GM12872 (cell line): ENCODE measurements at regions not wholly inside any gene's neighbourhood (a gene's known extent, or its start where the extent isn't known, plus 50 kb on each side); places are given as distances from the start of the nearest gene placed in this dataset.
A peak's percentile ranks its signal among the peaks of the same experiment; 100 is the strongest.

Experiments
- CTCF ChIP-seq: IDR thresholded peaks from 3 replicates; pipeline ENCODE4 v1.5.1; 2011; ENCODE audit warnings: low read depth, mild to moderate bottlenecking, low read length, moderate library complexity; ENCODE audit not compliant: insufficient read depth

- TF ChIP-seq CTCF, result no peak
These were observed 508.7 kb upstream of the CITED2 start for GRCh38 chr6:139882977-139883728.

DNA sequence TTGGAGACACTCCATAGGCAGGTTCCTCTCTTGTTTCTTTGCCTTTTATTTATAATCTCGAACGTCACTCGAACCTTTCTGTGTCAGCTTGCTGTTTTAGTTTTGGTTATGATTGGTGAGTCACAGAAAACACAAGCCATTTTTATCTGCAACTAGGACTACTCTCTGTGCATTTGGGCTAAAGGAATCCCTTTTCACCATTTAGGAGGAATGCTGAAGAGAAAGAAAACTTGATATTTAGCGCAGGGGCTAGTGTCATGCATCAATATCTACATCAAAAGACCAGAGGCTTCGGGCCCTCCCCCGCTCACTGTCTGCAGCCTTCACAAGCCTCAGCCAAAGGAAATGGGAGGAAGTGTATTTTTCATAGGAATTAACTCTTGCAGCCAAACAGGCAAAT, 507.8 kb upstream of the CITED2 start:
- TF ChIP-seq CTCF, result no peak

DNA sequence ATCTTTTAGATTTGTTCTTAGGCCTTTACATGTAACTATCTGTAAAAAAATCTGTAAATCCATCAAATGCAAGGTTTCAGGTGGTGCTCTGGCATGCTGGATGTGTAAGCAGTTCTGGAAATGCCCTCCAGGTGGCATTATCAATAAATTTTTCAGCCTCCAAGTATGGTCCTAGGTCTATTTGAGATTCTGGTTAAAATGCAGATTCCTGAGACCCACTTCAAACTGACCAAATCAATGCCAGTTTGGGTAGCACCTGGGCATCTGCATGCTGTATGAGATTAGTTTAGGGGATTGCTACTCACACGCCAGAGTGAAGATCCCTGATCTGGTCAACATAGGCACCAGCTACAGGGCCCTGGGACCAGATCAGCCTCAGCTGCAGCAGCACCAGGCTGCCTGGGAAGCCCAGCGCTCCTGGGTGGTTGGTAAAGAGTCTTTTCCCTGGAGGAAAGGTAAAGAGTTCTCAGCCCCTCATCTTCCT, 507.3 kb upstream of the CITED2 start:
- peak; percentile 56 for TF ChIP-seq CTCF

DNA sequence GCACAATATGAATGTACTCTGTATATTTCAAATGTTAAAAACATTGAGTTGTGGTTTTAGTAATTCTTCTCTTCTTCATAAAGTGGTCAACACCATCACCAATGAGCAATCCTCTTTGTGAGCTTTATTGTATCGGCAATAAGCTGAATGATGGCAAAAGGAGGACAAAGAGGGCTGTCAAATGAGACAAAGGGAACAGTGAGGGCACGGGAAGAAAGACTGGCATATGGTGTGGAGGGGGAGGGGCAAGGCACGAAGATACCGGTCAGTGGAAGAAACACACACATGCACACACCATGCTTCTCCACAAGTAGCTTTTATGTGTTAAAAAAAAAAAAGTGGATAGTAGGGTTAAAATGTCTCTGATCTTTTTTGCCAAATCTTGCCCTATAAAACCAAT, 506.8 kb upstream of the CITED2 start:
- no peak for TF ChIP-seq CTCF

- TF ChIP-seq CTCF, result no peak
These were observed 505.4 kb upstream of the CITED2 start for GRCh38 chr6:139879823-139880356.

DNA sequence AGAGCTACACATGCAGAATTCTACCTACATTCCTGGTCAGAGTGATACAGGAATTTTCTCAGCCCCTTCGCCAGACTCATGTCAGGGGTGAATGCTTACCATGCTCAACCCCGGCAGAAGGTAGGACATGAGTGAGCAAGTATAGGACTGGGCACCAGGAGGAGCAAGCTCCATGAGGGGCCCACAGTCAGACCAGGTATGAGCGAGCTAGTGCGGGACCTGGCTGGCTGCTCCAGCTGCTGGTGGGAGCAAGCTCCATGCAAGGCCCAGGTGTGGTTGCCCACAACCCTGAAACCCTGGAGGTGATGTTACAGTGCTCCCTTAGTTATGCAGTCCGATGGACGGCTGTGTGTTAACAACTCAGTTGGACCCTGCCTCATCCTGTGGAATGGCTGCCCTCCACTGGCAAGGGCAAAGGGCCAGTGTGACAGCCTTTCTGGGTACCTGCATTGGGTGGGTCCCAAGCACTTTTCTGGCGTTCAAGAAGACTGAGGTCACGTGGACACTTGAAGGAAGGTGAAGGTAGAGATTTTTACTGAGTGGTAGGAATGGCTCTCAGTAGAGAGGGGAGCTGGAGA, 503.5 kb upstream of the CITED2 start:
- TF ChIP-seq CTCF, result no peak

DNA sequence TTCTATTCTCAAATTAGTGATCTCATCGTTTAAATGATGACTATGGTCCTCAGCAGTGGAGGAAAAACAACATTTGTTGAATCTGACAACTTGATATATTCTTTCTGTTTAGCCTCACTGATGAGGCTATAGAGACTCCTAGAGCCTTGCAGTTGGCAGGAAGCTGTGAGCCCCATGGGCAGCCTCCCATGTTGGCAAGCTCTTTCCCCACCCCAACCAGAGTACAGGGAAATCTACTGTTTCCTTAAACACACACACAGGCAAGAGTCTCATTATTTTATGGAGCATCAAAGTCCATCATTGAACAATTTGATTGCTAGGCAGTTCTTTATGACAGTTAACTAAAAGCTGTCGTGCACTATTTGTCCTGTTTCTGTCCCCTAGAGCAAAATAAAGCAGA, 498.2 kb upstream of the CITED2 start:
- no peak for TF ChIP-seq CTCF
